ENCODE measurements at regions not wholly inside any gene's neighbourhood (a gene's known extent, or its start where the extent isn't known, plus 50 kb on each side); places are given as distances from the start of the nearest gene placed in this dataset.
A peak's percentile ranks its signal among the peaks of the same experiment; 100 is the strongest.

DNA sequence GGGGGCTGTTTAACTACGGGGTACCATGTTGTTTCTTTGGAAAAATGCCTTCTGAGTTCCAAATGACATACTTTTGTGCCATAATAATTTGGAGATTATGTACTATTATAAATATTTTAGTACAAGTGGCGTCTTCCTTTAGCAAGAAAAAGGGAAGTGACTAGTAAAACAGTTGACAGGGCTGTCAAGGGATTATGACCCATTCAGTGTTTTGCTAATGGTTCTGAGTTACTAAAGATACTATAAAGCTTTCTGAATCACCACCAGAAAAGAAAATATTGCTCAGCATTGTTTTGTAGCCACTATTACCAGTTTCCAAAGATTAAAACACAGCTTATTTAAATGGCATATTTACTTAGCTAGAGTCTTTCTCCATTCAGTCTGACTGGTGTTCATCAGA, 334.9 kb downstream of the SNAPC1 start:
- H3K4me1 Mint-ChIP-seq (ENCODE audit: low read depth): peaks cover 27% of the 10 kb centered on the region
- peaks cover 3% of the 10 kb centered on the region for H3K9me3 Mint-ChIP-seq (ENCODE audit: low read depth)
- peak overlapping the region; percentile 41 for H3K27ac Mint-ChIP-seq (ENCODE audit: unreplicated experiment)
- H3K4me3 Mint-ChIP-seq (ENCODE audit: unreplicated experiment): no peak overlapping the region
- no peak for TF ChIP-seq CTCF (IDR thresholded peaks at IDR 0.05)
- no peaks in the 10 kb centered on the region for H3K27me3 Mint-ChIP-seq (ENCODE audit: low read depth)
- no peak for DNase-seq (ENCODE audit: low spot score)
- H3K36me3 Mint-ChIP-seq (ENCODE audit: low read depth): peaks cover 16% of the 10 kb centered on the region

GRCh38 chr14:62097824-62098223, 335.6 kb downstream of the SNAPC1 start:
- no peak for DNase-seq (ENCODE audit: low spot score)
- Mint-ChIP-seq H3K27me3 (ENCODE audit: low read depth) (no peaks in the 10 kb centered on the region), H3K4me1 (ENCODE audit: low read depth) (peaks cover 29% of the 10 kb centered on the region), H3K27ac (ENCODE audit: unreplicated experiment) (no peak overlapping the region), H3K36me3 (ENCODE audit: low read depth) (peaks cover 14% of the 10 kb centered on the region), H3K4me3 (ENCODE audit: unreplicated experiment) (no peak overlapping the region), H3K9me3 (ENCODE audit: low read depth) (peaks cover 3% of the 10 kb centered on the region)
- TF ChIP-seq CTCF (IDR thresholded peaks at IDR 0.05): no peak

DNA sequence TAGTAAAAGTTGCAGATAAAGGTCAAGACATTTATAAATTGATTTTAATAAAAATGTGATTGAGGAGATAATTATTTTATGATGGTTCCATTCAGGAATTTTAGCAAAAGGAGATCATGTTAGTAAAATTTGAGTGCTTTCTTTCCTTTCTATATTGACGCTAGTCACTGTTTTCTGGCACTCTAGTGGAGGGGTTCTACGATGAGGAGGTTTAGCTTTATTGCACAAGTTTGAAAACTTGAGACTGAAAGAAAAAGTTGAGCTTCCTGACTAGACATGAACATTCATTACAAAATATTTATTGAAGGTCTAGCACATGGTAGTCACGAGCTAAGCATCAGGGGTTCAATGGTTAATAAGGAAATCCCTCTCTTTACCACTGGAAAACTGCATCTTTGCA, 336.1 kb downstream of the SNAPC1 start:
- H3K4me3 Mint-ChIP-seq (ENCODE audit: unreplicated experiment): no peak overlapping the region
- H3K27me3 Mint-ChIP-seq (ENCODE audit: low read depth): no peaks in the 10 kb centered on the region
- peaks cover 15% of the 10 kb centered on the region for H3K36me3 Mint-ChIP-seq (ENCODE audit: low read depth)
- no peak overlapping the region for H3K27ac Mint-ChIP-seq (ENCODE audit: unreplicated experiment)
- DNase-seq (ENCODE audit: low spot score): no peak
- peaks cover 29% of the 10 kb centered on the region for H3K4me1 Mint-ChIP-seq (ENCODE audit: low read depth)
- TF ChIP-seq CTCF (IDR thresholded peaks at IDR 0.05): no peak
- H3K9me3 Mint-ChIP-seq (ENCODE audit: low read depth): peaks cover 3% of the 10 kb centered on the region

DNA sequence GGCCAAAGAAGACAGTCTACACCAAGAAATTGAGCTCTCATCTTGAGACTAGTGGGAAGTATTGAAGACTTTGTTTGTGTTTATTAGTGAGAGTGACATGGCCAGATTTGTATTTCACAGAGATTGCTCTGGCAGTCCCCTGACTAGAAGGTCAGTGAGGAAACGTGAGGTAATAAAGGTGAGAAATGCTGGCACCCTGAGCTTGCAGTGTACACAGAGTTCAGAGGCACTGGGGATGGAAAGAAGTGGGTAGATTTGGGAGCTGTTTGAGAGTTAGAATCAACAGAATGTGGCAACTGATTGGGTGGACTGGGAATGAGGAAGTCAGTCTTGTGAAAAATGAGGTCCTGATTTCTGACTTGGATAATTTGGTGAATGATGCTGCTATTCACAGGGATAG, 336.9 kb downstream of the SNAPC1 start:
- TF ChIP-seq CTCF (IDR thresholded peaks at IDR 0.05): no peak
- no peak for DNase-seq (ENCODE audit: low spot score)
- Mint-ChIP-seq H3K4me3 (ENCODE audit: unreplicated experiment) (no peak overlapping the region), H3K9me3 (ENCODE audit: low read depth) (peaks cover 3% of the 10 kb centered on the region), H3K4me1 (ENCODE audit: low read depth) (peaks cover 25% of the 10 kb centered on the region), H3K27ac (ENCODE audit: unreplicated experiment) (no peak overlapping the region), H3K36me3 (ENCODE audit: low read depth) (peaks cover 19% of the 10 kb centered on the region), H3K27me3 (ENCODE audit: low read depth) (no peaks in the 10 kb centered on the region)

- Mint-ChIP-seq H3K27ac (ENCODE audit: unreplicated experiment) (no peak overlapping the region), H3K4me3 (ENCODE audit: unreplicated experiment) (no peak overlapping the region), H3K9me3 (ENCODE audit: low read depth) (no peaks in the 10 kb centered on the region), H3K27me3 (ENCODE audit: low read depth) (no peaks in the 10 kb centered on the region), H3K36me3 (ENCODE audit: low read depth) (peaks cover 13% of the 10 kb centered on the region), H3K4me1 (ENCODE audit: low read depth) (peaks cover 22% of the 10 kb centered on the region)
- no peak for DNase-seq (ENCODE audit: low spot score)
- no peak for TF ChIP-seq CTCF (IDR thresholded peaks at IDR 0.05)
Observed at GRCh38 chr14:62101189-62101588, 339.0 kb downstream of the SNAPC1 start.

All from chondrocyte (in vitro differentiated cells).